ENCODE measurements at regions not wholly inside any gene's neighbourhood (a gene's known extent, or its start where the extent isn't known, plus 50 kb on each side); places are given as distances from the start of the nearest gene placed in this dataset.
"Not testable (repeated sequence)": the region's sequence is repeated elsewhere in the genome, so short reads cannot be mapped to it uniquely, and the experiment has no call there.

GRCh38 chr1:60809204-60809980, 273.0 kb upstream of the NFIA start:
- POLR2A ChIA-PET, result no interaction called here

GRCh38 chr1:60808676-60809075, 273.7 kb upstream of the NFIA start:
- DNase-seq, result no peak
- Histone ChIP-seq H3K27ac (ENCODE audit: insufficient read depth in 1 of 2, low read depth in 1 of 2, low read length in 2 of 2, poor library complexity in 1 of 2, severe bottlenecking in 2 of 2) (no peak overlapping the region), H3K4me3 (ENCODE audit: control insufficient read depth in 1 of 7, extremely low read depth in 1 of 7, insufficient read depth in 4 of 7, low read depth in 2 of 7, low read length in 6 of 7) (no peak overlapping the region), H3K27me3 (replicated peaks in 2 of 5; ENCODE audit: control insufficient read depth in 4 of 5, insufficient read depth in 5 of 5, low read length in 4 of 5) (no peaks in the 10 kb centered on the region), H3K36me3 (ENCODE audit: control insufficient read depth in 4 of 4, insufficient read depth in 4 of 4, low read length in 3 of 4) (no peaks in the 10 kb centered on the region), H3K9me3 (ENCODE audit: control extremely low read depth in 1 of 5, control insufficient read depth in 4 of 5, insufficient read depth in 2 of 5, low read depth in 1 of 5, low read length in 4 of 5) (peaks cover 0 to 17% (median 3%) of the 10 kb centered on the region in 5 experiments), H3K4me1 (ENCODE audit: control extremely low read depth in 1 of 4, control insufficient read depth in 4 of 4, insufficient read depth in 4 of 4, low read length in 3 of 4) (no peaks in the 10 kb centered on the region)
- CTCF ChIA-PET, result no interaction called here
- POLR2A ChIA-PET, result no interaction called here
- 100% methylated on average over 1 of the region's 1 CpG for WGBS (ENCODE audit: insufficient coverage)

More at GRCh38 chr1:60809204-60809980, 273.0 kb upstream of the NFIA start:
- CTCF ChIA-PET, result interaction anchor here (0.6 kb wide), 1 partner anchor 530 kb away, joined by 3 read pairs; no protein-coding TSS in a partner anchor
- Histone ChIP-seq H3K9me3 (ENCODE audit: control extremely low read depth in 1 of 5, control insufficient read depth in 4 of 5, insufficient read depth in 2 of 5, low read depth in 1 of 5, low read length in 4 of 5) (peaks cover 0 to 17% (median 3%) of the 10 kb centered on the region in 5 experiments), H3K4me3 (ENCODE audit: control insufficient read depth in 1 of 7, extremely low read depth in 1 of 7, insufficient read depth in 4 of 7, low read depth in 2 of 7, low read length in 6 of 7) (no peak overlapping the region), H3K27ac (ENCODE audit: insufficient read depth in 1 of 2, low read depth in 1 of 2, low read length in 2 of 2, poor library complexity in 1 of 2, severe bottlenecking in 2 of 2) (no peak overlapping the region), H3K27me3 (replicated peaks in 2 of 5; ENCODE audit: control insufficient read depth in 4 of 5, insufficient read depth in 5 of 5, low read length in 4 of 5) (no peaks in the 10 kb centered on the region), H3K36me3 (ENCODE audit: control insufficient read depth in 4 of 4, insufficient read depth in 4 of 4, low read length in 3 of 4) (no peaks in the 10 kb centered on the region), H3K4me1 (ENCODE audit: control extremely low read depth in 1 of 4, control insufficient read depth in 4 of 4, insufficient read depth in 4 of 4, low read length in 3 of 4) (peaks cover 0 to 2% (median 0%) of the 10 kb centered on the region in 4 experiments)
- 92% methylated on average over 4 of the region's 8 CpGs for WGBS (ENCODE audit: insufficient coverage)
- no peak for DNase-seq

- ChIA-PET POLR2A (no interaction called here), CTCF (interaction anchor here (1.2 kb wide), 1 partner anchor 521 kb away, joined by 4 read pairs; no protein-coding TSS in a partner anchor)
- Histone ChIP-seq H3K4me3 (ENCODE audit: control insufficient read depth in 1 of 7, extremely low read depth in 1 of 7, insufficient read depth in 4 of 7, low read depth in 2 of 7, low read length in 6 of 7) (no peak overlapping the region), H3K27me3 (replicated peaks in 2 of 5; ENCODE audit: control insufficient read depth in 4 of 5, insufficient read depth in 5 of 5, low read length in 4 of 5) (no peaks in the 10 kb centered on the region), H3K36me3 (ENCODE audit: control insufficient read depth in 4 of 4, insufficient read depth in 4 of 4, low read length in 3 of 4) (no peaks in the 10 kb centered on the region), H3K27ac (ENCODE audit: insufficient read depth in 1 of 2, low read depth in 1 of 2, low read length in 2 of 2, poor library complexity in 1 of 2, severe bottlenecking in 2 of 2) (no peak overlapping the region), H3K4me1 (ENCODE audit: control extremely low read depth in 1 of 4, control insufficient read depth in 4 of 4, insufficient read depth in 4 of 4, low read length in 3 of 4) (no peaks in the 10 kb centered on the region), H3K9me3 (ENCODE audit: control extremely low read depth in 1 of 5, control insufficient read depth in 4 of 5, insufficient read depth in 2 of 5, low read depth in 1 of 5, low read length in 4 of 5) (peaks cover 0 to 22% (median 3%) of the 10 kb centered on the region in 5 experiments)
- DNase-seq, result no peak
- WGBS (ENCODE audit: insufficient coverage), result no CpG with 5 or more reads among the region's 2 CpGs
Observed at GRCh38 chr1:60802884-60803283, 279.5 kb upstream of the NFIA start.

- H3K4me3 ChIP-seq (ENCODE audit: control insufficient read depth in 1 of 7, extremely low read depth in 1 of 7, insufficient read depth in 4 of 7, low read depth in 2 of 7, low read length in 6 of 7), result no peak overlapping the region
- H3K9me3 ChIP-seq (ENCODE audit: control extremely low read depth in 1 of 5, control insufficient read depth in 4 of 5, insufficient read depth in 2 of 5, low read depth in 1 of 5, low read length in 4 of 5), result no peaks in the 10 kb centered on the region
- ChIA-PET CTCF (interaction anchor here (1.5 kb wide), 1 partner anchor 516 kb away, joined by 3 read pairs; no protein-coding TSS in a partner anchor), POLR2A (no interaction called here)
- H3K27me3 ChIP-seq (replicated peaks in 2 of 5; ENCODE audit: control insufficient read depth in 4 of 5, insufficient read depth in 5 of 5, low read length in 4 of 5), result no peaks in the 10 kb centered on the region
- DNase-seq, result no peak
- H3K4me1 ChIP-seq (ENCODE audit: control extremely low read depth in 1 of 4, control insufficient read depth in 4 of 4, insufficient read depth in 4 of 4, low read length in 3 of 4), result no peaks in the 10 kb centered on the region
- WGBS (ENCODE audit: insufficient coverage), result 89% methylated on average over 2 of the region's 2 CpGs
- no peak overlapping the region for H3K27ac ChIP-seq (ENCODE audit: insufficient read depth in 1 of 2, low read depth in 1 of 2, low read length in 2 of 2, poor library complexity in 1 of 2, severe bottlenecking in 2 of 2)
- no peaks in the 10 kb centered on the region for H3K36me3 ChIP-seq (ENCODE audit: control insufficient read depth in 4 of 4, insufficient read depth in 4 of 4, low read length in 3 of 4)
Observed at GRCh38 chr1:60797351-60797750, 285.0 kb upstream of the NFIA start.

GRCh38 chr1:60791226-60791625, 291.1 kb upstream of the NFIA start:
- Histone ChIP-seq H3K27ac (ENCODE audit: insufficient read depth in 1 of 2, low read depth in 1 of 2, low read length in 2 of 2, poor library complexity in 1 of 2, severe bottlenecking in 2 of 2) (no peak overlapping the region), H3K9me3 (ENCODE audit: control extremely low read depth in 1 of 5, control insufficient read depth in 4 of 5, insufficient read depth in 2 of 5, low read depth in 1 of 5, low read length in 4 of 5) (no peaks in the 10 kb centered on the region), H3K4me3 (ENCODE audit: control insufficient read depth in 1 of 7, extremely low read depth in 1 of 7, insufficient read depth in 4 of 7, low read depth in 2 of 7, low read length in 6 of 7) (no peak overlapping the region), H3K27me3 (replicated peaks in 2 of 5; ENCODE audit: control insufficient read depth in 4 of 5, insufficient read depth in 5 of 5, low read length in 4 of 5) (no peaks in the 10 kb centered on the region), H3K36me3 (ENCODE audit: control insufficient read depth in 4 of 4, insufficient read depth in 4 of 4, low read length in 3 of 4) (no peaks in the 10 kb centered on the region), H3K4me1 (ENCODE audit: control extremely low read depth in 1 of 4, control insufficient read depth in 4 of 4, insufficient read depth in 4 of 4, low read length in 3 of 4) (no peaks in the 10 kb centered on the region)
- CTCF ChIA-PET, result no interaction called here
- WGBS (ENCODE audit: insufficient coverage), result 98% methylated on average over 5 of the region's 5 CpGs
- no peak for DNase-seq
- POLR2A ChIA-PET, result interaction anchor here (0.6 kb wide), 1 partner anchor 1439 kb away, joined by 3 read pairs; no protein-coding TSS in a partner anchor

DNA sequence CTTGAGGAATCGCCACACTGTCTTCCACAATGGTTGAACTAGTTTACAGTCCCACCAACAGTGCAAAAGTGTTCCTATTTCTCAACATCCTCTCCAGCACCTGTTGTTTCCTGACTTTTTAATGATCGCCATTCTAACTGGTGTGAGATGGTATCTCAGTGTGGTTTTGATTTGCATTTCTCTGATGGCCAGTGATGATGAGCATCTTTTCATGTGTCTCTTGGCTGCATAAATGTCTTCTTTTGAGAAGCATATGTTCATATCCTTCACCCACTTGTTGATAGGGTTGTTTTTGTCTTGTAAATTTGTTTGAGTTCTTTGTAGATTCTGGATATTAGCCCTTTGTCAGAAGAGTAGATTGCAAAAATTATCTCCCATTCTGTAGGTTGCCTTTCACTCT, 309.3 kb upstream of the NFIA start:
- CTCF ChIA-PET; H3K36me3 ChIP-seq (ENCODE audit: control insufficient read depth in 4 of 4, insufficient read depth in 4 of 4, low read length in 3 of 4); H3K4me3 ChIP-seq (ENCODE audit: control insufficient read depth in 1 of 7, extremely low read depth in 1 of 7, insufficient read depth in 4 of 7, low read depth in 2 of 7, low read length in 6 of 7); DNase-seq; H3K27me3 ChIP-seq (replicated peaks in 2 of 5; ENCODE audit: control insufficient read depth in 4 of 5, insufficient read depth in 5 of 5, low read length in 4 of 5); H3K27ac ChIP-seq (ENCODE audit: insufficient read depth in 1 of 2, low read depth in 1 of 2, low read length in 2 of 2, poor library complexity in 1 of 2, severe bottlenecking in 2 of 2); H3K4me1 ChIP-seq (ENCODE audit: control extremely low read depth in 1 of 4, control insufficient read depth in 4 of 4, insufficient read depth in 4 of 4, low read length in 3 of 4); POLR2A ChIA-PET; H3K9me3 ChIP-seq (ENCODE audit: control extremely low read depth in 1 of 5, control insufficient read depth in 4 of 5, insufficient read depth in 2 of 5, low read depth in 1 of 5, low read length in 4 of 5): not testable (repeated sequence)
- no CpG with 5 or more reads among the region's 2 CpGs for WGBS (ENCODE audit: insufficient coverage)

DNA sequence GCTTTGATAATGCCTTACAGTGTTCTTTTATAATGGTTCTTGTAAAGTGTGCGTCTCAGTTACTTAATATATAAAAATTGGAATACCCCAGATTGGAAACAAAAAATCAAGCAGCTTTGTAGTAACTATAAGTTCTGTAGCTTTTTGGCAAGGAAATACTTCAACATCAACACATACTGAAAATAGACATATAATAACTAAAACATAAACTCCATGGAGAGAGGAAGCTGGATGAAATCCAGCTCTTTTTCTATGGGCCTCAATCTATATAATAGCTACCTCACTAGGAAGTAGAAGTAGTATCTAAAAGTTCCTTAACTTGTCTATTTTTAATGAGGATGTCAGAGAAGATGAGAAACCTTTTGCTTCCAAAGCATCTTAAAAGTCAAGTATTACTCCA, 313.3 kb upstream of the NFIA start:
- WGBS (ENCODE audit: insufficient coverage), result no CpG with 5 or more reads among the region's 1 CpG
- POLR2A ChIA-PET, result no interaction called here
- H3K27ac ChIP-seq (ENCODE audit: insufficient read depth in 1 of 2, low read depth in 1 of 2, low read length in 2 of 2, poor library complexity in 1 of 2, severe bottlenecking in 2 of 2), result no peak overlapping the region
- DNase-seq, result no peak
- H3K4me1 ChIP-seq (ENCODE audit: control extremely low read depth in 1 of 4, control insufficient read depth in 4 of 4, insufficient read depth in 4 of 4, low read length in 3 of 4), result no peaks in the 10 kb centered on the region
- CTCF ChIA-PET, result interaction anchor here (1.4 kb wide), 1 partner anchor 19 kb away, joined by 4 read pairs; no protein-coding TSS in a partner anchor
- H3K27me3 ChIP-seq (replicated peaks in 2 of 5; ENCODE audit: control insufficient read depth in 4 of 5, insufficient read depth in 5 of 5, low read length in 4 of 5), result no peaks in the 10 kb centered on the region
- no peak overlapping the region for H3K4me3 ChIP-seq (ENCODE audit: control insufficient read depth in 1 of 7, extremely low read depth in 1 of 7, insufficient read depth in 4 of 7, low read depth in 2 of 7, low read length in 6 of 7)
- H3K36me3 ChIP-seq (ENCODE audit: control insufficient read depth in 4 of 4, insufficient read depth in 4 of 4, low read length in 3 of 4), result no peaks in the 10 kb centered on the region
- H3K9me3 ChIP-seq (ENCODE audit: control extremely low read depth in 1 of 5, control insufficient read depth in 4 of 5, insufficient read depth in 2 of 5, low read depth in 1 of 5, low read length in 4 of 5), result no peaks in the 10 kb centered on the region
